Inferior parietal cortex (tissue), 1 donor: ENCODE measurements at regions not wholly inside any gene's neighbourhood (a gene's known extent, or its start where the extent isn't known, plus 50 kb on each side); places are given as distances from the start of the nearest gene placed in this dataset.

Experiments
- DNase-seq: peaks from one replicate; pipeline ENCODE4 v3.0.0-alpha.2; 2016; ENCODE audit errors: extremely low spot score

GRCh38 chr18:68623342-68623741, 91.6 kb downstream of the TMX3 start:
- DNase-seq = peak; percentile 83

DNA sequence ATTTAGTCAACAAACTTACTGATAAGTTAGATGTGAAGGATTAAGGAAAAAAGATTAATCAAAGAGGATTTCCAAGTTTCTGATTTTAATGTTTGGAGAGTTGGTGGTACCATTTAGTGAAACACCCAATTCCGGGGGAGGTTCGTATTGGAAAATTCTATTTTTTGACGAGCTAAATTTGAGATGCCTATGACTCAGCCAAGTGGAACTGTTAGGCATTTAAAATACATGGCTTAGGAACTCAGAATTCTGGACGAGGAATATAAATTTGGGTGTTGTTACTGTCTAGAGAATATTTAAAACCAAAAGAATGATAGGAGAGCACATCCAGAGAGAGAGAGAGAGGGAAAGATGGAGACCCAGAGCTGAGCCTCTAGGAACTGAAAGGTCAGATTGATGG, 103.6 kb downstream of the TMX3 start:
- DNase-seq = peak; percentile 28

DNA sequence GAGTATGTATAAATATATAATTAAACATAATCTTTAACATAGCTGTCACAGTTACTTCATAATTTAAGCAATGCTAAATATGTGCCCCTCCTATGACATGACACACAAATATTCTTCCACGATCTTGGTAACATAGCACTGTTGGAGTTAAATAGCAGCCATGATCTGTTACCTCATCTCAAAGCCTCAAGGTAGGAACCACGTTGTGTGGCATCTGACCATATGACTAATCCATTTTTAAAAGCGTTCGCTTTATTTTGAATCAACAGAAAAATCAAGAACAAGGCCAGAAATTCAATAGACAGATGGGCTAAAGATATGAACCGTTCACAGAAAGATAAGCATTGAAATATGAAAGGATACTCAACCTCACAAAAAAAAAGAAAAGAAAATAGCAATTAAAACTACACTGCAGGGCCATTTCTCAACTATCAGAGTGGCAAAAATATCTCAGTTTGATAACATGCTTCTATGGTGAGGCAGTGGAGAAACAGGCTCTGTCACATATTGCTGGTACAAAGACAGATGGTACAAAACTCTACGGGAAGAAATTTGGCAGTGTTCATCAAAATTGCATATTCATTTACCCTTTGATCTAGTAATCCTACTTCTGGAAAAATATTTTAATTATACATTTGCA, 105.9 kb downstream of the TMX3 start:
- DNase-seq = no peak

- DNase-seq = no peak
These were observed 107.1 kb downstream of the TMX3 start for GRCh38 chr18:68607852-68608251.

- no peak for DNase-seq
These were observed 110.7 kb downstream of the TMX3 start for GRCh38 chr18:68604256-68604655.

GRCh38 chr18:68596016-68596415, 118.9 kb downstream of the TMX3 start:
- DNase-seq = no peak

- DNase-seq = no peak
These were observed 126.7 kb downstream of the TMX3 start for GRCh38 chr18:68588169-68588568.

DNA sequence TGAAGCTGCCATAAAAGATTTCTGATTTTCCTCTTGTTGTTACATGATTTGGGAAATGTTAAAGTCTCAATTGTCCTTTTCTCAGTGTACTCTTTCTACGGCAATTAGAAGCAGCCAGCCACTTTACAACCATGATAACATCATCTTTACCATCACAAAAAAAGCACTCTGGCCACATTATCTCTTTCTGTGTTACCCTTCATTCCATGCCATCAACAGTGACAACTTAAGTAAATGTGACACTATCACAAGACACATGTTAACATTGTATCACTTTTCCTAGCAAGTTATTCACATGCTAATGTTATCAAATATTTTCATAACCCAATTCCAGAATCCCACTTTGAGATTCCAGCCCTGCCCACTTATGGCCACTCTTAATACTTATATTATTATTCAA, 131.2 kb downstream of the TMX3 start:
- no peak for DNase-seq

DNA sequence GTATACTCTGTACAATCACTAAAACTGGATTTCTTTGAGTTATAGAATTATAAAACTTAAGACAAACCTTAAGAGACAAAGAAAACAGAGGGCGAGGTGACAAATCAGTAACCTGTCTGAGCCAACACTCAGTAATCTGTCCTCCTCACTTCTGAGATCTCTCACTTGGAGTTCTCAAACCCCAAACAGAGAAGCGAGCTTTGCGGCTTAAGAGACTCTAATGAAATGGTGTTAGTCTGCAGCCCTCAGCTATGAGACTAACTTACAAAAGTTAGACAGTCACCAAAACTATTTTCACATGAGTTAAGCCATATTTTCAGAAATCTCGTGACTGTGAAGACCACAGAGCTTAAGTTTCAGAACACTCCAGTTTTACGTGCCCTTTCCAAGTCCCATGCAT, 140.6 kb downstream of the TMX3 start:
- DNase-seq = no peak

DNA sequence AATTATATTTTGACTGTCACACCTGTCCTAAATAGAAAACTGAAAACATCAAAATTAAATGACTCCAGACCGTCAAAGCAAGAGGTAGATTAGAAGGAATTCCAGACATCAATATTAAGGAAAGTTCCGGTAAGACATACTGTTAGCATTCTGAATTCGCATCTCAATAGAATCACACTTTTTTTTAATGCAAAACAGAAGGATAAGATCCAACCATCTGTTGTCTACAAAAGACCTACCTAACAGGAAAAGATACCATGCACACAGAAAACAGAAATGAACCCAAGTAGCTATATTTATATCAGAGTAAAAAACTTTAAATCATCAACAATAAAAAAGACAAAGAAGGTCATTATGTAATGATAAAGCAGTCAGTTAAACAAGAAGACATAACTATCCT, 145.0 kb downstream of the TMX3 start:
- no peak for DNase-seq

- no peak for DNase-seq
These were observed 146.3 kb downstream of the TMX3 start for GRCh38 chr18:68568364-68569155.

DNA sequence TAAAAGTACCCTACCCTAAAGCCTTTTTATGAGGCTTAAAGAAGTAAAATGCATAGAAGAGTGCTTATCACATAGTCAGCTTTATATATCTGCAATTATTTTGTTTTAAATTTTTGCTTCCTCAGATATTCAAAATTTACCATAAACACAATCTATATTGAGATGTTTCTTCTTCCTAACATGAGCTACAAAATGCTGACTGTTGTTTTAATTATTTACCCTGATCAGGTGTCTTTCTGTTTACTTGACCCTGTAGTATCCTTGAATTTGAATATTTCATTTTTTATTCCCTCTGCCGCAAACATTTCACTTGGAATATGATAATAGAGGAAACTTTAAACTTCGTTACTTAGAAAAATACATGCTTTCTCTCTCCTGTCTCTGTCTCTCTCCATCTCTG, 147.9 kb downstream of the TMX3 start:
- no peak for DNase-seq

GRCh38 chr18:68564961-68565360, 149.9 kb downstream of the TMX3 start:
- DNase-seq = no peak

- no peak for DNase-seq
These were observed 150.6 kb downstream of the TMX3 start for GRCh38 chr18:68564351-68564750.

DNA sequence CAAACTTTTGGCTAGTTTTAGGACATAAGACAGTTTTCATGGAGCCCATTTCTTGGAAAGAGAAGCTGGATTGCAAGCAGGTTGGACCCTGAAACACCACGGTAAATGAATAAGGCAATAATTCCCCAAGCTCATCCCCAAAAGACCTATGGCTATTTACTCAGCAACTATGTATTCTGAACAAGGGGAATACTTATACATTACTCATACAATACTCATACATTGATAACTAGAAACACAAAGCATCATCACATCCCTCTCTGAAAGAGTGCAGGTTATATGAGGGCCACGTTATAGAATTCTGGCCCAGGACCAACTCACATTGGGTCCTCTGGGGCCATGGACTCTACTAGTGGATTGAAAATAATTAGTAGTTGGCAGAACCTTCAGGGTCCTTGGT, 154.8 kb downstream of the TMX3 start:
- DNase-seq = no peak

DNA sequence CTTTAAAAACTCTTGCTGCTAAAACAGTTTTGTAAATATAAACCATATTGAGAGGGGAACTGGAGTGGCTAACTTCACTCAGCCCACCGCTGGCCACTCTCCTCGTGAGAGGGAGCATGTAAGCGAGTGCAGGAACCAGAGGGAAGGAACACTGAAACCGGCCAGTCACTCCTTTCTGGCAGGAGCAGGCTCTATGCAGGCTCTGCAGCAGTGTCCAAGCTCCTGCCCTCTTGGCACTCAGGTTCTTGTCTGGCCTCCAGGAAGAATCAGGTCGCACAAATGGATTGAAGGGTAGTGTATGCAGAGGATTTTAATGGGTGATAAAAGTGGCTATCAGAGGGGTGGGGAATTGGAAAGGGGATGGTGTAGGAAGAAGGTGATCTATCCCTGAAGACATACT, 157.7 kb downstream of the TMX3 start:
- no peak for DNase-seq

- no peak for DNase-seq
These were observed 159.0 kb downstream of the TMX3 start for GRCh38 chr18:68555879-68556301.

- DNase-seq = no peak
These were observed 165.7 kb downstream of the TMX3 start for GRCh38 chr18:68548904-68549870.

- DNase-seq = no peak
These were observed 171.6 kb downstream of the TMX3 start for GRCh38 chr18:68543344-68543743.

DNA sequence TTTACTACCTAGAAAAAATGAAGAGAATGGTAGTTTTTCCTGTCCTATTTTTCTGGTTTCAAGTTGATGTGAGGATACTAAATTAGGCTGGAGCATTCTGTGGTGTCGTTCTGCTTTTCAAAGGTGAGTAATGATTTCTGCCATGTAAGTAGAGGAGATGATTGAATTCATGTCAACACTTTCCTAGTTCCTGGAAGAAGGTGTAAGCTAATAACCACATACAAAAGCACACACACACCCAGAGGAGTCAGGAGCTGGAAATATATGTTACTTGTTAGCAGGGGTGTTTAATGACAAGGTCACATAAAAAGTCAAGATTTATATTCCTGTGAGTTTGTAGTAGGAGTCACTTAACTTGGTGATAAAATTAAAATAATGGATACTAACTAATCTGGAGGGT, 172.1 kb downstream of the TMX3 start:
- DNase-seq = no peak

DNA sequence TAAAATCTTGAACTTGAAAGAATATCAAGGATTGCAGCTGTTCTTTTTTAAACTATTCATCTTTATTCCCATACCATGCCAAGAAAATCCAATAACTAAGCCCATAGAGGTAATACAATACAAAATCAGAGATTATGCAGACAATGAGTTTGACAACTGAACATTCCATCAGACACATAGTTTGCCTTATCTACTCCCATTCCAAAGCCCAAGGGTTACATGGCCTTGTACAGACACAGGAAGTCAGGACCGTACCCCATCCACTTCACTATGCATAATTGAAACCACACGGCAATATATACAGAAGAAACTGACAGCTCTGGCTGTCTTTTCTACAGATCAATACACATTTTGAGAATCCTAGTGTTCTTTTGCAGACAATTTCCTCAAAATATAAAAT, 181.3 kb downstream of the TMX3 start:
- DNase-seq = no peak

GRCh38 chr18:68532328-68532885, 182.5 kb downstream of the TMX3 start:
- peak; percentile 36 for DNase-seq
